HG03460 (cell line): ENCODE measurements at regions not wholly inside any gene's neighbourhood (a gene's known extent, or its start where the extent isn't known, plus 50 kb on each side); places are given as distances from the start of the nearest gene placed in this dataset.

Experiments
- ATAC-seq: cut with Tn5 transposase; IDR thresholded peaks from one replicate; pipeline ENCODE4 v1.9.1; 2021; ENCODE audit not compliant: unreplicated experiment

DNA sequence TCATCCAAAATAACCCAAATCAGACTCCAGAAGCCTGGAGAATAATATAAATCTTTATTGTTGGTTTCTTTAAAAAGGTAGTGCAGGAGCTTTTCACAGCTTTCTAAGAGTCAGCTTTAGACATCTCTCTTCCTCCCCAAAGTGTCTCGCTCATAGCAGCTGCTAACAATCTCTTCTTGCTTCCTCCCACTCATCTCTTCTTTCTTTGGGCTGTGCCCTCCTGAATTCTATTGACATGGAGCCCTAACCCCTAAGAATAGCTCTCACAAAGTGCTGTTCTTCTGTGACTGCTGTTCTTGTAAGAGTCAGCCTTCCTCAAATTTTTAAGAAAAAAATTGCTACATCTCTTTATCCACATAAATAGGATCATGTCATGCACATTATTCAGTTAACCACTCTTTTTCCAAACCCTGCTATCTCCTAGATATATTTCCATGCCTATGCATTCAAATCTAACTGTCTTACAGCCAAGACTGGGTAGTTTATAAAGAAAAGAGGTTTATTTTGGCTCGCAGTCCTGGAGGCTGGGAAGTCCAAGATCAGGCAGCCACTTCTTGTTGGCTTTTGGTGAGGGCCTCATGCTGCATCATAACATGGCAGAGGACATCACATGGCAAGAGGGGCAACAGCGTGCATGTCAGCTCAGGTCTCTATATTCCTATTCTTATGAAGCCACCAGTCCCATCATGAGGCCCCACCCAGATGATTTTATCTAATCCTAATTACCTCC is 301.0 kb upstream of the POU3F1 start:
- ATAC-seq = no peak

DNA sequence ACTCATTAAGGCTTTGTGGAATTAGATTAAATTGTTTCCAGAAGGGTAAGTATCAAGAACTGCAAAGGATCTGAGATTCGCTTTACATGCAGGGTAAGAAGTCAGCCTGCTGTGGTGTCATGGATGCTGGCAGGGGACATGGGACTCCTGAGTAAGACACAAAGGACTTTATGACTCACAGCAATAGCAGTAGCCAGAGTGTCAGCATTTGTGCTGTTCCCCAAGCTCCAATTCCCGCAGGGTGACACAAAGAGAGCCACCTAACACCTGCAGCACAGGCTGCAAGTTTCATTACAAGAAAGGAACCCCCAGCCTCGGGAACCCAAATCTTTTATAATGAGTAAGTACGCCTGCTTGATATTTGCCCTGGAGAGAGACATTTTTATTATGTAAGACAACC is 298.1 kb upstream of the POU3F1 start:
- no peak for ATAC-seq

DNA sequence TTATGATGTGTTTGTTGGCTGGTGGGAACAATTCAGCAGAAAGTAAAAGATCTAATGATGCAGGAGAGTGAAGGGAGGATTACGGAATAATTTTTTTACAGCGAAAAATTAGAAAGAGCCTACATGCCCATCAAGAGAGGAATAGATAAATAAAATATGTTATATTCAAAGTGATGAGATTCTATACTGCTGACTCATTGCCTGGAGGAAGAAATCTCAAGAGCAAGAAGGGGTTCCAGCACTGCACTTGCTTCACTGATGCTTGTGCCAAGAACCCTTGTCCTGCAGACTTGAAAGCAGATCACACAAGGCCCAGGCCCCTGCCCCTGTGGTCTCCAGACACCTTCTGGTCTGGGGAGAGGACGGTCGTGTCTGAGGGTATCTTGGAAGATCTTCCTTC is 295.1 kb upstream of the POU3F1 start:
- no peak for ATAC-seq

DNA sequence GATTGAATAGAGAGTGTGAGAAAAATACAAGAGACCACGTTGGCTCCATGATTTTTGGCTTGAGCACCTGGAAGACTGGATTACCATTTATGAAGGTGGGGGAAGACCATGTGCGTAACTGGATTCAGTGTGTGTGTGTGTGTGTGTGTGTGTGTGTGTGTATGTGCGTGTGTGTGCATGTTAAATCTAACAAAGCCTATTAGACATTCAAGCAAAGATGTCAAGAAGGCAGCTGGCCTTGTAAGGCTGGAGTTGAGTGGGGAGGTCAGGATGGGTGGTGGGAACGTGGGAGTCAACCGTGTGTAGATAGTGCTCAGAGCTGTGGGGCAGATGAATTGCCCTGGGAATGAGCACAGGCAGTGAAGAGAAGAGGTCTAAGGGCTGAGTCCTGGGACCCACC is 293.8 kb upstream of the POU3F1 start:
- ATAC-seq = no peak

DNA sequence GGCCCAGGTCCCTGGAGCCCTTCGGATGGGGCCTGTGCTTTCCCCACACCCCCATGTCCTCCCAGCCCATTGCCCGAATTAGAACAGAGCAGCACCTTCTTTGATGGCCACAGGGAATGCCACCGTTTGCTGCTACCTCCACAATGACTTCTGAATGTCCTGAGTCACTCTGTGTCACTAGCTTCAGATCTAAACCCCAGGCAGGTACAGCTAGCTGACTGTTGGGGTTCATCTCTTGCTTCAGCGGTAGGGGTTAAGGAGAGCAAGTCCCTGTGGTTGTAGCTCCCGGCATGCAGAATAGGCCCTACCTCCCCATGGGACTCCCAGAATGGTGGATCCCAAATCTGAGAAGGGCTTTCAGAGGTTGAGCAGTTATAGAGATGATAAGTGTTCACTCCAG is 291.1 kb upstream of the POU3F1 start:
- ATAC-seq = no peak

DNA sequence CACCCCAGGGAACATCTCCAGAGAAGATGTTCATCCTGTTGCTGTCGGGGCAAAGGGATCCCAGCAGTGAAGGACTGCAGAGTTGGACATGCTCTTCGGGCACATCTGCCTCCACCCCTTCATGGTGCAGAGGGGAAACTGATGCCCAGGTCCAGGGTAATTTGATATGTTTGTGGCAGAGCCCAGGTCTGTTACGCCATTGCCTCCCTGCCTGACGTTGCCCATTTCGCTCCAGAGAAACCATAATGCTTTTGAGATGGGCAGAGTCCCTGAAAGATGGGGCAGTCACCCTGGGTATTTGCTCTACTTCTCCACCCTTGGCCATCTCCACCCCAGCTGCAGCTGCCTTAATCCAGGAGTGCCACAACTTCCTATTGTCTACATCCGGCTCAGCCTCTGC is 290.4 kb upstream of the POU3F1 start:
- no peak for ATAC-seq

DNA sequence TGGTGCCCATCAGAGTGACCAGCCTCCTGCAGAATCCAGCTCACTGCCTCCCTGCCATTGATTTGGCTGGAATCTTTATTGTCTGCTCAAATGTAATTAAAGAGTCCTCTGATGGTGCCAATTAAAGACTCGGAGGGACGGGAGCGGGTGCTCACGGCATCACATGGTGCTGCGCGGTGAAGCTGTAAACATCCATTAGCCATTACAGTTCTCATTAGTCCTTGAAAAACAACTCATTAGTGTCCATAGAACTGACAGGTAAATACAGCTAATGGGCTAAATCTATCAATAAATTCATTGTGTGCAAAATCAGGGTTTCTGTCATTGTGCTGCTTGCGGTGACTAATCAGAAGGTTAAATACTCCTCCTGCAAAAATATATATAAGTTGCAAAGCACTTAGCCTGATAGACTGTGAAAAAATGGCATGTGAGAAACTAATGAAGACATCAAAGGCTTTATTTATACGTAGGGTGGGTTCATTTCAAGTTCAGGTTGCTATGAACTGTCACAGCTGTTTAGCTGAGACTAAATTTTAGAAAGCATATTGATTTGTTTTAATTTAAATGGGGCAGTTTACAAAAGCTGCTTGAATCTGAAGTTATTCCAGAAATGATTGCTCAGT is 289.8 kb upstream of the POU3F1 start:
- no peak for ATAC-seq

DNA sequence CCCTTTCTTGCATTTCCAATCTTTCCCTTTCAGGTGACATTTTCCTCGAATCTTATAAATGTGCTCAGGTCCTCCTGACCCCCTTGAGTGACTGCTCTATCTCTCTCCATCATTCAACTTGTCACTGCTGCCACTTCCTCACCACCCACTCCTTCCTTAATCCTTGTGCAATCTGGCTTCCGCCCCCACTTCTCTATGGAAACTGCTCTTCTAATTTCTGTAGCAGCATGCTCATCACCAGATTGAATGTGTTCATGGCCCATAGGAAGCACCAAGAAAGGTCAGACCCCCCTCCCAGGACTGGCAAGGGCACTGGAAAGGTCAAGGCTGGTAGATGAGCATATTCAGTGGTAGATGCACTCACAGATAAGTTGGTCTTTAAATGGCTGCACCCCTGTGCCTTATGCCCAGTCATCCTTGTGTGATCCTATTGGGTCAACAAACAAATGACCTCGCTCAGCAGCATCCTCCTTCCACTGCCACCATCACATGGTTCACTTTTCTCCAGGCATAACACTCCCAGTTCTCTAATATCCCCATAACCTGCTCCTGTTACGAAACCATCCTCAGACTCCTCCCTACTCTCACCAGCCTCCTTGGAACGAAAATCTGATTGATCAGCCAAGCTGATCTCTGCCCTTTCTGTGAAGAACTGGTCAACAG is 288.5 kb upstream of the POU3F1 start:
- no peak for ATAC-seq

DNA sequence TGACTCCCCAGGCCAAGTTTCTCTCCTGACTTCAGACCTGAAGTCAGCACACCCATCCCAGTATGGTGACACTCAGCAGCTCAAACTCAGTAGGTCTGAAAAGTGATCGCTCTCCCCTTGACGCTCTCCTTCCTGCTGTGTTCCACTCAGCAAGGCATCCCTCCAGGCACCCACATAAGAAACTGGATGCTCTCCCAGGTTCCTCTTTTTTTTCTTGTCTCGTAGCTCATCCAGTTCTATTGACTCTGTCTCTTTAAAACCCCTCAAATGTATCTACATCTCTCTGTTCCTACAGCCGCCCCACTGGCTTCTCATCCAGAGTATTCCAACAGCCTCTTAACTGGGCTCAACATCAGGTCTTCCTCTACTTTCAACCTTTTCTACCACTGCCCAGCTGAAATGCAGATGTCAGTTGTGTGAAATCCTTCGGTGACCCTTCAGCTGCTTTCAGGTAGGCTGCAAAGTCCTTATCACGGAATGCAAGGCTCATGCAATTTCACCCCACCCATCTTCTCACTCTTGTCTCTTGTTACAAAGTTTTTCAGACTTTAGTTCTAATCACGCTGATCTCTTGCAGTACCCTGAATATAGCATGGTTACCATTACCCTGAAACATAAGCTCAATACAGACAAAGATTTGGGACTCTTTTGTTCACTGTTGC is 286.2 kb upstream of the POU3F1 start:
- ATAC-seq = no peak

DNA sequence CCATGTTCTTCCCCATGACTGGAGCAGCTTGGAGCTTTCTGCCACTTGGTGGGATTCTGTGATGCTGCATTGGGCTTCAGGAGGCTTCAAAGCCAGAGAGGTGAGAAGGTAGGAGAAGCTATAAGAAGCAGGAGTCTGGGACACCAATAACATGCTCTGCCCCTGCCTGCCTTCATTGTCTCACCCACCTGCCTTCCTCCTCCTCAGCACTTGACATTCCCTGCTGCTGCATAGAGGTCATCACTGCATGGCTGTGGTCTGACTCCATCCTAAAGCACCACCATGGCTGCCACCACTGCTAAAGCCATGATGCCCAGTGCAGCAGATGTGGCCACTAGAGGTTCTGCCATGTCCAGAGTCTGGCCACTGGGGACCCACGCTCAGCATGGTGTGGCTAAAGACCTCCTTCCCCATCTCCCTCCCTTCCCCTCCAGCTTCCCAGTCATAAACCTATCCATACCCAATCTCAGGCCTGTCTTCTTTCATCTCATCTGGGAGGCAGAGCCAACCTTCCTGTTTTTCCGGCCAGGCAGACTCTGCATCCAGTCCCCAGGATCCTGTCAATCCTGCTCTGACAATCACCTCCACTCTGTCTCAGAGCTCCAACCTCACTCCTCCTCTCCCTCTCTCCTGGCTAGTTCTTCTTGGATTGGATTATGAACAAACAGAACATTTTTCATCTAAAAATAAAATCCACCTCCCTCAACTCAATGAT is 285.1 kb upstream of the POU3F1 start:
- ATAC-seq = no peak

DNA sequence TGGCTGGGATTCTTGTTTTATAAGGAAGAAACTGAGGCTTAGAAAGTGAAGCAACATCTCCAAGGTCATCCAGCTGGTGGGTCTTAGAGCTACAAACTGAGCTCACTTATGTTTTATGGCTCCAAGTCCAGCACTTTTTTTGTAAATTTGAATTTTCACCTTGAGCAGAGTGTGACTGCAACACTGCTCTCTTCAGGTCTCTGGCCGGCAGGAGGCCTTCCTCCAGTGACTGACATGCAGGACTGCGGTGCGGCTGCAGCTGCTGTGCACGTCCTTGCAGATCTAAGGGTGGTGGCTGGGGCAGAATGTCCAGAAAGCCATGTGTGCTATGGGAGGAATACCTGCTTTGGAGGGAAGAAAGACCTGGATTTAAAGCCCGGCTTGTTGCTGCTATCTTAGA is 284.2 kb upstream of the POU3F1 start:
- ATAC-seq = no peak

DNA sequence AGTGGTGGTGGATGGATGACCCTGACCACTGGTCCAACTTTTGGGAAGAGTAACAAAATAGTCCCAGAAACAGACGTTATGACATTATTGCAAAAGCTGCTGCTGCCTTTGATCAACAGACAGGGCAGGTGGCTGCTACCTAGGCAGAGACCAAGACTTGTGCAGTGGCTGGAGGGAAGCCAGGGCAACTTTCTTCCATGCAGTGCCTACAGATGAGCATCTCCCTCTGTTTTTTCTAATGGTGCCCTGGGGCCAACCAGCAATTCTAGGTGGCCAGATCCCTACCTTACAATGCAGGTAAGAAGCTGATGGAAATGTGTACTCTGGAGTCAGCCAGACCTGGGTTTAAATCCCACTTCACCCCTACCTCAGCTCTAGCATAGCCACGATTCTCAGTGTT is 283.1 kb upstream of the POU3F1 start:
- ATAC-seq = no peak

DNA sequence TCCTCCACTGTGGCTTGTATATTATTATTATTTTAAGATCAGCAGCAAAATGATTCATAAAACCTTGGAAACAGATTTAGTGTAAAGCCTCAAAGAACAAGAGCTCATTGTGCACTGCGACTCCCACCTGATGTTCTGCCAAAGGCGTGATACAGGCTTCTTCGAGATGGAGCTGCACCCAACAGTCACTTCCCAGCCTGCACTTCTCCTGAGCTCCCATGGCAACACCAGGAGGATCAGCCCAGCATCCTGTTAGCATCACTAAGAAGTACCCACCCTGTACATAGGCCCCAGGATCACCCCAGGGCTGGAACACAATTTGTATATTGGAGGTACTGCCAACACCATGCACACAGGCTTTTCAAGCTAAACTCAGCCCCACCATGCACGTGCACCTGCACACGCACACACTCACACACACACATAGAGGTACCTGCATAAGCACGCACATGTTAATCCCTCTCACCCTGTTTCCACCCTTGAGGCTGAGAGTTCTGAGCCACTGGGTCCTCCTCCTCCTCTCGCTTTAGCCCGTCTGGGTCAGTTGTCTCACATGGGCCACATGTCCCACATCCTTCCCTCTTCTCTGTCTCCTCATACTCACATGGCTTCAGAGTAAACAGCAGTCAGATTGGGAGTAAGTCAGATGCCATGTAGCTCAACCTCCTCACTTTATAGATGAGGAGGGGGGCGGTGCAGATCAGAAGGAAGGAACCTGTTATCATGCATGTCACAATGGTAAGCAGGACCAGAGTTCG is 281.9 kb upstream of the POU3F1 start:
- ATAC-seq = no peak

DNA sequence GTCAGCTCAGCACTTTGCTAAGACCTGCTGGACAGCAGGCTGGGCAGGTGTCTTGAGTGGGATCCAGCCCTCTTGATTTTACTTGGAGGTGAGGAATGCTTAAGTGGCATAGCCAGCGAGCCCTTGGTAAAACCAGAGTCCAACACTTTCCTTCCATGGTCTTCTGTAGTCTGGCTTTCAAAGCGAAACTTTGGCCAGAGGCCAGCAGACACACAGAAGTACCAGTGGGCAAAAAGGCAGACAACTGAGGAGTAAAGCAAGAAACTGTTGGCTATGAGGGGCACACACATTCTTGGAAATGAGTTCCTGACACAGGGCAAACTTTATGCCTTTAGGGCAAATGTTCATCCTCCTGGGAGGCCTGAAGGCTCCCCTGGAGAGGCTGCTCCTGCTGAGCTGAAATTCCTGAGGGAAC is 281.0 kb upstream of the POU3F1 start:
- ATAC-seq = no peak

DNA sequence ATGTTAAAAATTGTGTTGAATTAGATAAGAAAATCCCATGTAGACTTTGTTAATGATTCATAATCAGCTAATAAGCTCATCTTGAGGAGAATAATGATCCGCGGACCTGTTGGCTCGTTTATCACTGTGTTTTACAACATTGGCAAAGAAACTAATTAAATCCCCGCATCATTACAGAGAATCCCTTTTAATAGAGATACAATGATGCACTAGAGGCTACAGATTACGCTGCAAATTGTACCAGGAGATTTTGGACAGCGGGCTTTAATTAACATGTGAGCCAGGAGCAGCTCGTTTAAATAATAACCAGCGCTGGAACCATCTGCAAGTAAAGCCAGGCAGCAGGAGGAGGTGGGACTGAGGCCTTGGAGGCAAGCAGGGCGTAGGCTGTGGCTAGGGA is 280.3 kb upstream of the POU3F1 start:
- ATAC-seq = no peak

DNA sequence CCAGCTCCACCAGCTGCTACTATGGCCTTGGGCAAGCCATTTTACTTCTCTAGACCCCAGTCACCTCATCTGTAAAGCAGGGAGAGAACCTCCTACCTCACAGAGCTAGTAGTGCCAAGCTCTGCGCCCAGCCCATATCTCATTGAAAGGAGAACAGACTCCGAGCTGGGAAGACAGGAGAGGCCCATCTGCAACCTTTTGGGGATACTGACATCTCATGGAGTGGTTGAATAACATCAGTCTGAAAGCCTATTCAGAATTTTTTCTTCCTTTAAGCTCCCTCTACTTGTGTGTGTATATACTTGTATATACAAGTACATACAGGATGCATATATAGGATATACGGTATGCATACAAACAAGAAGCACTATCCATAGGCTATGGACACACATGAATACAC is 279.5 kb upstream of the POU3F1 start:
- no peak for ATAC-seq

DNA sequence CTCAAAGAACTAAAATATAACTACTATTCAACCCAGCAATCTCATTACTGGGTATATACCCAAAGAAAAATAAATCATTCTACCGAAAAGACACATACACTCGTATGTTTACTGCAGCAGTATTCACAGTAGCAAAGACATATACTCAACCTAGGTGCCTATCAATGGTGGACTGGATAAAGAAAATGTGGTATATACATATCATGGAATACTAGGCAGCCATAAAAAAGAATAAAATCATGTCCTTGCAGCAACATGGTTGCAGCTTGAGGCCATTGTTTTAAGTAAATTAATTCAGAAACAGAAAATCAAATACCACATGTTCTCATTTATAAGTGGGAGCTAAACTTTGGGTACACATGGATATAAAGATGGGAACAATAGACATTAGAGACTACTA is 266.2 kb upstream of the POU3F1 start:
- ATAC-seq = no peak

DNA sequence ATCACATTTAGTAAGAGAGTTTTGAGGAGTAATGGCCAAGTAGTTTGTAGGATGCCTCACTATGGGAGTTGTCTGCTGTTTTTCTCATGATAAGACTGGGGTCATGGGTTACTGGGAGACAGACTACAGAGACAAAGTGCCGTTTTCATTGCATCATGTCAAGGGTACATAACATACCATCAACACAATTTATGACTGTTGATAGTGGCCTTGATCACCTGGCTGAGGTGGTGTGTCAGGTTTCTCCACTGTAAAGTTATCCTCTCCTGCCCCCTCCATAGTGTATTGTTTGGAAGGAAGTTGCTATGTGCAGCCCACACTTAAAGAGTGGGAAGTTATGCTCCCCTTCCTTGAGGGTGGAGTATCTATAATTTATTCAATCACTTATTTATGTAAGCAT is 263.5 kb upstream of the POU3F1 start:
- no peak for ATAC-seq

DNA sequence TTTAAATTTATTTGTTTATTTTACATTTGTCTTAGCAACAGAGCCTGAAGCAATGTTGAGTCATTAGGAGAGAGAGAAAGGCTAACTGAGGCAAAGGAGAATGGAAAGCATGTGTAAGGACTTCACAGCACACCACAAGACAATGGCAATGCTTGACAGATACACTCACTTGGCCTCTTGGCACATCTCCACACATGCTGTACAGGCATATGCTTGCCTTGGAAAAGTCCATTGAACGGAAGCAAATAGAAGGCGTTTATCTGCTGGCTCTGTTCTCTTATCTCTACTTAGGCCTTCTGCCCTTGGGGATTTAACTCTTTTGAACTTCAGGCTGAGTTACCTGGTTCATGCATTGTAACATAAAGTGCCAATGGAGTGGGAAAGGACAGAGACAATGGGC is 262.2 kb upstream of the POU3F1 start:
- no peak for ATAC-seq

DNA sequence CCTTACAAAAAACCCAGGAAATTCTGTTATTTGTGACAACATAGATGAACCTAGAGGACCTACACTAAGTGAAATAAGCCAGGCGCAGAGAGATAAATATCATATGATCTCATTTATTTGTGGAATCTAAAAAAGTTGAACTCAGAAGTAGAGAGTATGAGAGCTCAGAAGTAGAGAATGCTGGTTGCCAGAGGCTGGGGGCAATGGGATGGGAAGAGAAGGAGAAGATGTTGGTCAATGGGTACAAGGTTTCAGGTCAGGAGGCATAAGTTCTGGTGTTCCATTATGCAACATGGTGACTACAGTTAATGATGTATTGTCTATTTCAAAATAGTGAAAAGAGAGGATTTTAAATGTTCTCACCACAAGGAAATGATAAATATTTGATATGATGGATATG is 259.1 kb upstream of the POU3F1 start:
- ATAC-seq = no peak

DNA sequence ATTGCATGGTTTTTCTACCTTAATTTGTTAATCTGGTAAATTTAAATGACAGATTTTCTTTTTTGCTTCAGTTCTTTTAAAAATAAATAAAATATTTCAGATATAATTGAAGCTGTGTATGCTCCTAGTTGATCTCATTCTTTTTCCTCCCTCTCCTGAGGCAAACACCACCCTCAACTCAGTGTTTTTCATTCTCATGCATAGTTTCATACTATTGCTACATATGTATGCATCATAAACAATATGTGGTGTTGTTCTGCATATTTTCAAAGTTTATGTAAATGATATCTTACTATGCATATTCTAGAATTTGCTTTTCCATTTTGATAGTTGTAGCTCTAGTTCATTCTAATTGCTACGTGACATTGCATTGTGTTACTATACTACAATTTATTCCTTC is 257.2 kb upstream of the POU3F1 start:
- ATAC-seq = no peak
